Erythroblast (primary cell): ENCODE measurements at regions not wholly inside any gene's neighbourhood (a gene's known extent, or its start where the extent isn't known, plus 50 kb on each side); places are given as distances from the start of the nearest gene placed in this dataset.
"Not testable (repeated sequence)": the region's sequence is repeated elsewhere in the genome, so short reads cannot be mapped to it uniquely, and the experiment has no call there.

Source experiments
- DNase-seq, 2 experiments: peaks; one replicate each; lab custom pipeline; 2025; lab: John Stamatoyannopoulos, UW
- GATA1 ChIP-seq: IDR thresholded peaks from 2 replicates; pipeline ENCODE4 v1.6.1; 2011; ENCODE audit warnings: low read depth, mild to moderate bottlenecking, control low read depth, low read length, moderate library complexity
- POLR2A ChIP-seq: IDR thresholded peaks from 2 replicates; pipeline ENCODE4 v1.6.1; 2011; ENCODE audit warnings: mild to moderate bottlenecking, low read length

DNA sequence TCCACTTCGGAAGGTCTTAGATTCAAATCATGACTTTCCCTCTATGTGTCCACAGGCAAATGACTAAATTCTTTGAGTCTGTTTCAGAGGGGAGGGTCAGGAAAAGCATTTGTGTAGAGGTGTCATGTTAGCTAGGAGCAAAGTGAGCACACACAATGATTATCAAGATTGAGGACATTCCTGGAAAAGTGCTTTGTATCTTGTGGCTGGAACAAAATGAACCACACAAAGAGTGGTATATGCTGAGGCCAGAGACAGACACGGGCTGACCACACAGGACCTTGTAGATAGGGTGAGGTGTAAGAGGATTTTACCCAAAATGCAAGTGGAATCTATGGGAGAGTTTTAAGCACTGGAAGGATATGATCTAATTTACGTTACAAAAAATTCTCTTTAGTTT is 245.3 kb upstream of the NMUR2 start:
- no peak for TF ChIP-seq POLR2A

DNA sequence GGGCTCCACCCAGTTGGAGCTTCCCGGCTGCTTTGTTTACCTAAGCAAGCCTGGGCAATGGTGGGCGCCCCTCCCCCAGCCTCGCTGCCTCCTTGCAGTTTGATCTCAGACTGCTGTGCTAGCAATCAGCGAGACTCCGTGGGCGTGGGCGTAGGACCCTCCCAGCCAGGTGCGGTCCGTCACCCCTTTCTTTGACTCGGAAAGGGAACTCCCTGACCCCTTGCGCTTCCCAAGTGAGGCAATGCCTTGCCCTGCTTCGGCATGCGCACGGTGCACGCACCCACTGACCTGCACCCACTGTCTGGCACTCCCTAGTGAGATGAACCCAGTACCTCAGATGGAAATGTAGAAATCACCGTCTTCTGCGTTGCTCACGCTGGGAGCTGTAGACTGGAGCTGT is 254.4 kb upstream of the NMUR2 start:
- not testable (repeated sequence) for DNase-seq

More for the DNA sequence above, 245.3 kb upstream of the NMUR2 start:
- DNase-seq: no peak

DNA sequence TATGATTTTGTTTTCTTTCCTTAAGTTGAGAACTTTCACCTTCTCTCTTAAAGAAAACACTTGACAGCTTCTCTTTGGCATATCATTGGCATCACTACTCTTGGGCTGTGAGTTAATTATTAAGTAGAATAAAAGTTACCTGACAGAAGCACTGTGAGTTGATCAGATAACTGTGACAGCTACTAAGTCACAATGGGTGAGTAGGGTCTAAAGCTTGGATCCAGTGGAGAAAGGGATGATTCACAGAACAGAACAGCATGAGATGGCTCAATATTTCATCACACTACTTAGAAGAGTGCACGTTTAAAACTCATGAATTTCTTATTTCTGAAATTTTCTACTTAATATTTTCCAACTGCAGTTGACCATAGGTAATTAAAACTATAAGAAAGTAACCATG is 268.5 kb upstream of the NMUR2 start:
- no peak for DNase-seq
- no peak for TF ChIP-seq GATA1
- TF ChIP-seq POLR2A: no peak

DNA sequence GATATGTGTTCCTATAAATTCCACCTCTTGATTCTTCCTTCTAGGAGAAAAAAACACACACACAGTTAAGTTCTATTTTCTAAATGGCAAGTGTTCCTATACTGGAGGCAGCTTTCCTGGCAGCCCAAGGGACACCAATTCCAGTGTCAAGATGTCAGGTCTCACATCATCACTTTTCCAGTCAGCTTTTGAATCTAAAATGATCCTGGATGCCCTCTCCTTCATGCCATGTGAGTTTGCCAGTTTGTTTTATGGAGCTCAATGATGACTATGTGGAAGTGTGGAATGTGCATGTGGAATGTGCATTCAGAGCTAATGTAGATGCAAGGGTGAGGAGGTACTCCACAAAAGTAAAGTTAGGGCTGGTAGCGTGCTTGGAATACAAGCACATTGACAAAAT is 269.3 kb upstream of the NMUR2 start:
- DNase-seq: no peak
- no peak for TF ChIP-seq POLR2A
- no peak for TF ChIP-seq GATA1

DNA sequence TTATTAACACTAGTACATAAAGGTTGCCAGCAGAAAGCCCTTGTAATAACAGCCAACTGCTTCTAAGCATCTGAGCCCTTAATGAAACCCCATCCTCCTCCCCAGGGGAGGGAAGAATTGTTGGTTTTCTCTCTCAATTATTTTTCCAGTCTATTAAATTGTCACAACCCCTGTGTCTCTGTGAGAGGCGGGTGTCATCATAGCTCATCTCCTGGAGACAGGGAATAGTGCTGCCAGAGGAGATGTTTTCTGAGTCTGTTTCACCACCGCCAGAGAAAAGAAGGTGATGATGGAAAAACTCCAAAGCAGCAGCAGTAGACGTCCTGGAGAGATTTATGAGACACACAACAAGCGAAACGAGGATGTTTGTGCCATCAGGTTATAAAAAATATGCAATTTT is 271.1 kb upstream of the NMUR2 start:
- DNase-seq: no peak
- TF ChIP-seq GATA1: no peak
- TF ChIP-seq POLR2A: no peak

DNA sequence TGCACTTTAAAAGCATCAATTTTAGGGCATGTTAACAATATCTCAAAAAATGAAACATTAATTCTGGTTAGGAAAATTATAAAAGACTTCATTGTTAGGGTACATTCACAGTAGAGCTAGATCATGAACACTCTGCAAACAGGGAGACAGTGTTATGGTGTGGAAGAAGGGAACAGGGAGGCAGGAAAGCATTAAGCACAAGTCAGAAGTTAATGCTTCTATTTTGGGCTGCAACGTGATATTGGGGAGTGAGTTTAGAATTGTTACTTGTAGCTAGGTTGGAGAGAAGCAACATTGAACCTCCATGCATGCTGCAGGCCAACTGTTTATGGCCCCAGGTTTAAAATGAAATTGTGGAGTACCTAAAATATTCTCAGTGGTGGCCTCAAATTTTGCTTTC is 278.1 kb upstream of the NMUR2 start:
- TF ChIP-seq POLR2A (no peak), GATA1 (no peak)
- no peak for DNase-seq

DNA sequence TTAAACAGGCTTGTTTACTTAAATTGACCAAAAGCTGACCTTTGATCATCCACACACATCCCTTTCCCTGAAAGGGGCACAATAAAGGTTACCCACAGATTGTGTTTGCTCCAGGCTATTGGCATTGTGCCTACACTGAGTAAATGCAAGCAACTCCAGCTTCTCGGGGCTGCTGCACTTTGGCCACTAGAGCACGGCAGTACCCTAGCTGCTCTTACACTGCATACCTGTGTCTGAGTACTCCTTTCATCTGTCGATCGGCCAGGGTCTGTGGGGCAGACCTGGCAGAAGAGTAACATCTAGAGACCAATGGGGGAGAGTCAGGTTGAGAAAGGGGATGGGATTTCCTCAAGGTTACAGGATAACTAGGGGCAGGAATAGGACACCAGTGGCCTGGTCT is 281.9 kb upstream of the NMUR2 start:
- no peak for DNase-seq
- TF ChIP-seq GATA1: no peak
- TF ChIP-seq POLR2A: no peak

DNA sequence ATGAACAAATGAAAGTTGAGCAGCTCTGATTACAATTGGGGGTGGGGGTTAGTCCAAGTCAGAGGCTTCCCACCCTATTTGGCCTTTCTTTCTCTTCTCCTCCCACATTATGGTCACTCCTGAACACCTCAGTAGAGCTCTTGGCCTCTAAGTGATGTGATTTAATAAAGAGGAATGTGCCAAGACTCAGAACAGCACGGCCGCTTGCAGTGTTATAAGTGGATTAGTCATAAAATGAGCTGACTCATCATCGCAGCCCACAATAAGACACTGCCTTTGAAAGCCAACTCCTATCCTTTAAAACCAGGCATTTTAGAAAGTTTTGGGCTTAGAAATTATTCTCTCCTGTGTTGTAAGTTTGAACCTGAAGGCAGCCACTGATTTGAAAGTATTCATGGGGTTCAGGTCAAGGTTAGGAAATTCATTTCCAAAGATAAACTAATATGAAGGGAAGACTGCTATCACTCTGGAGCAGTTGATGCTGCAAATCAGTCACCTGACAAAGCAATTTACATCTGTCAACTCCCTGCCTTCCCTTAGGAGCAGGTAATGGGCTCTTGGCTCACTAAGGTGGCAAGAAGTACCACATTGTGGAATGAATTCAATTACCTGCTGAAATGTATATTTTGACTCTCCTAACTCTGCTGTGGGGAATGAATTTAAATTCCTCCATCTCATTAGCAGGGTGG is 283.6 kb upstream of the NMUR2 start:
- DNase-seq: no peak
- TF ChIP-seq POLR2A (no peak), GATA1 (no peak)

DNA sequence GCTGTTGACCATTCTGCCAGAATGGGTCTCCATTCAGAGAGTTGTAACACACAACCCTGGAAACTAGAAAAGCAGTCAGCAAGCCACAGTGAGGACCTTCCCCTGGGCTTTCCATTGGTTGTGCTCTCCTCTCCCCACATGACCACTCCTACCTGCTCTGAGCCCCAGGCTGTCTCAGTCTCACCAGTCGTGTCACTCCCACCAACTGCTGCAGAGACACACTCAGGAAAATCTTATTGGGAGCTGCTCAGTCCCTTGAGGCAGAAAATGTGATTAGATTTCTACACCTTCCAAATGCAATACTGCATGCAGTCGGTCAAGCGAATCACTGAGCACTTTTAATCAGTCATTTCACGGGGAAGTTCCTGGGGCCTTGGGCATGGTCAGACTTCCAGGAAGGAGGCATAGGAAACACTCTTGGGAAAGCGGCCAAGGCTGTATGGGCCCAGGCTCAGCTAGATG is 284.2 kb upstream of the NMUR2 start:
- TF ChIP-seq GATA1 (no peak), POLR2A (no peak)
- no peak for DNase-seq

DNA sequence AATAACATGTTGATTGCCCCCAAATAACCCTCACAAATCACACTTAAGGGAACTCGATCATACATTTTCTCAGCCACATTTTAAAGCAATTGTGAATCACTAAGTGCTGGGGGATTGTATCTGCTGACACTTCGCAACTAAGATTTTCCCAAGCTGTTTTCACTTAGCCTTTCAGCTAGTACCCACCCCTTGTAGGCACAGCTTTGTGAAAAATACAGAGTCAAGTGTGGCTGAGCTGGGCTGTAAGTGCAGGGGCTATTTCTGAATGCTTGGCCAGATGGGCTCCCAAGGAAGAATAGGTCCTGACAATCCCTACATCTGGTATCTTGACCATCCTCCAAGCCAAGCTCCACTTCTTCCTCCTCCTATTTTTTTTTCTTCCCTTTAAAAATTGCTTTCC is 289.2 kb upstream of the NMUR2 start:
- TF ChIP-seq POLR2A (no peak), GATA1 (no peak)
- DNase-seq: no peak

DNA sequence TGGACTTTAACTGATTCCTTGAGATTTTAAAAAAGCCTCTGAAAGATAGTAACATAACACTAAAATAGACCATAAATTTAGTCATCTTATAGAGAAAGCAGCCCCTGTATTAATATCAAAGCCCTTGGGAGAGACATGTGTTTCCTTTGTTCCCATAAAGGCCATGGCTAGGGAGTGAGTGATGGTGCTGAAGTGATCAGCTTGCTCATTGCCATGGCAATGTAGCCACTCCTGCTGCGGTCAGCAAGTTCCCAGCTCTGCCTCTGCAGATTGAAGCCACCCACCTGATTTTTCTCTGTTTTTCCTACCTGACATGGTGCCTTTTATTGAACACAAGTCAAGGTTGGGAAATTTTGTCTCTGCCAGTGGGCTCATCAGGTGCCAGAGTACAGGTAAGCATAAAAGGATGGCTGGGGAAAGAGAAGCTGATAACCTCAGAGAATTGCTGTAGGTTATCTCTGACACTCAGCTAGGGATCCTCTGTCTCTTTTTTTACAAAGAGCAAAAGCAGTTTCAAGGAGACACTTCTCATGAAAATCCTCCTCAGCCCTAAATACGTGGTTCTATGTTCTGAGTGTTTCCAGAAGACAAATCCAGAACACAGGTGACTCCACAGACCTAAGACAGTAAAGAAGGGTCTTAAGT is 296.3 kb upstream of the NMUR2 start:
- TF ChIP-seq POLR2A (no peak), GATA1 (no peak)
- DNase-seq: no peak

DNA sequence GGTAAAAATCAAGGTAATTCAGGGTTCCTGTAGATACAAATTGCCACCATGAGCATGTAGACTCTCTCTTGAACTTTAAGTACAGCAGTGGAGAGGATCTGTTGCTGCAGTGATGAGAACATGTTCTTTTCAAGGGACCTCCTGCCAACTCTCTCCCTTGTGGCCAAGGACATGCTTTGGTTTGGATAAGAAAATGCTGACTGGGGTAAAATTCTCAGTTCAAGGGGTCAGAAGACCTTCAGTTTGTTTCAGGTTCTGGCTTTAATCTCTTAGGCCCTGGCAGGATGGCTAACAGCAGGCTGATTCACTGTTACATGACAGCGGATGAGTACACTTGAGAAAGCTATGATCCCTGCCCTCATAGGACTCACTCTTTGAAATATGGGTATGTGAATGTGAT is 299.2 kb upstream of the NMUR2 start:
- no peak for DNase-seq
- TF ChIP-seq GATA1: no peak
- no peak for TF ChIP-seq POLR2A

DNA sequence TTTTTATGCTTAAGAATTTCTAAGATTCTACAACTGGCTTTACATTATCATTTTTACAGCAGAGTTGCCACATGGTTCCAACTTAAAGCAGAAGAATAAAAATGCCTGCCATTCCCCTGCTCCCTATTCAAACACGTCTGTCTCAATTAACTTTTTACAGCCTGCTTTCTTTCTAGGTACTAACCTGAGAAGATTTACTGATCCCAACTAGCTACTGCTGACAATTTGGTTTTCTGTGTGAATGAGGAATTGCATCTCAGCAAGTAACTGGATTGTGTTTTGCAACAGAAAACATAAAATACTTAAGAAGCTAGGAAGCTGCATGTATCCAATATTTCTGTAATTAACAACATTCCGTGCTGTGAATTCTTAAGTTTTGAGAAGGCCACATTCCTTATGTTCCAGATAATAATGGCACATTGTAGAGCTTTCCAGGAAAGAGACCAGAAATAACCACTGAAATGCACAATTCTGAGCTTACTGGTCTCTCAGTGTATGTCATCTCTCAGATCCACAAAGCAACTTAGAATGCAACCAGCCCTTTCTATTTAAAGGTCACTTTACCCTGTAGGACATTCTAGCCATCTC is 306.8 kb upstream of the NMUR2 start:
- TF ChIP-seq GATA1: no peak
- TF ChIP-seq POLR2A: no peak
- DNase-seq: no peak

DNA sequence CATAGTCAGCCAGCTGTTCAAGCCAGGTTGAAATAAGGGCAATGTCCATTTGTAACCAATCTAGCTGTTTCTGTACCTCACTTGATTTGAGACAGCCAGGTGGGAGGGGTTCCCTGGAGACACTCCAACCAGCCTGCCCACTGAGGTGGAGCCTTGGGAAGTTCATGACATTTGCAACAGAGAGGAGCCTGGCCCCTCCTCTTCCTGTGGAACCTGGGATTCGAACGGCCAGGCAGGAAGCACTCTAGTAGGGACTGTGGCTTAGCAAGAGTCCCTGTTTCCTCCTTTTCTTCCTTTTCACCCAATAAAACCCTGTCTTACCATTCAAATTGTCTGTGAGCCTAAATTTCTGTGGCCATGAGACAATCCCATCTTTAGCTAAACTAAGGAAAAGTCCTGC is 312.3 kb upstream of the NMUR2 start:
- TF ChIP-seq GATA1 (no peak), POLR2A (no peak)
- no peak for DNase-seq

DNA sequence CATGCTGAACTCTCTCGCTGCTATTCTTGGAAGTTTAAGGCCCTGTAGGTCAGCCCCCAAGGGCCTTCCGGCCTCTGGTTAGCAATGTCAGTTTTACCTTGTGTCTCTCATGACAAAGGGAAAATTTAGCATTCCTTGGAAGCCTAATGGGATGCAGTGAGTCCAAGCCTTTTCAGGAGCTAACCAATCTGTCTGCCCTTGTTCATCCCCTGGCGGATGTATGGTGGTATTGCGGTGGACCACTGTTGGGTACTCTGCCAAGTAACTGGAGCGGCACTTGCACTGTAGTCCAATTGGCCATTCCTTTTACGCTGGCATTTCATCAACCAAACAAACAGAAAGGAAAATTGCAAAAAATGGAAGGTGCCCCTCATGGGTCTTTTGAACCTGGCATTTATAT is 318.4 kb upstream of the NMUR2 start:
- TF ChIP-seq GATA1: no peak
- no peak for TF ChIP-seq POLR2A

DNA sequence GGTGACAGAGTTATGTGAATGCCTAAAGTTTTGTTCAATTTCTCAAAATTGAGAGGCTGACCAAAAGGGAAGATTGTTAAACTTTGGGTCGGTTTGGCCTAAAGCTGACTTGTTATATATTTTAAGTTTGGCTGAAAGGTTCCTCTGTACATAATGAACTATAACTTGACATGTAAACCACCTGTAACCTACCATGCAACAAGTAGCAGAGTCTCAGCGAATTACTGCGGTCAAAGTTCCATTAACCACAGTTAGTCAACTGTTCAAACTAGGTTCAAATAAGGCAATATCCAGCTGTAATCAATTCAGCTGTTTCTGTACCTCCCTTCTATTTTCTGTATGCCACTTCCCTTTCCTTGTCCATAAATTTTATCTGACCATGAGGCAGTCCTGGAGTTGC is 325.1 kb upstream of the NMUR2 start:
- DNase-seq: no peak
- no peak for TF ChIP-seq POLR2A
- no peak for TF ChIP-seq GATA1

More for the DNA sequence above, 318.4 kb upstream of the NMUR2 start:
- DNase-seq: no peak
